ENCODE measurements at regions not wholly inside any gene's neighbourhood (a gene's known extent, or its start where the extent isn't known, plus 50 kb on each side); places are given as distances from the start of the nearest gene placed in this dataset.

DNA sequence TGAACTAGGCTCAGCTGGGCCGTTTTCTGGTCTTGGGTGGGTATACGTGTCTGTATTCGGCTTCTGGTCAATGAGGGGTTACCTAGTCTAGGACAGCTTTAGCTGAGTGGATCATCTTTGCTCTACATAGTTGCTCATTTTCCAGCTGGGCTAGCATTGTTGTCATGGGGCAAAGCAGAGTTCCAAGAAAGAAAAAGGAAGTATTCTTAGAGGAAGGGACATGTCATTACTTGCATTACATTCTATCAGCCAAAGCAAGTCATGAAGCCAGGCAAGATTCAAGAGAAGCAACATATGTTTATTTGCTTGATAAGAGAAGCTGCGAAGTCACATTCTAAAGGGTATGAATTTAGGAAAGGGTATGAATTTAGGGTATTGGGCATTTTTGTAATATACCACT, 396.5 kb downstream of the ZNF608 start:
- Histone ChIP-seq H3K4me3 (ENCODE audit: low read length in 3 of 3) (no peak overlapping the region), H3K4me1 (ENCODE audit: control insufficient read depth in 3 of 3, insufficient read depth in 3 of 3, low read length in 3 of 3) (no peaks in the 10 kb centered on the region), H3K9ac (ENCODE audit: low read depth in 1 of 3, low read length in 3 of 3) (no peak overlapping the region), H3K27ac (ENCODE audit: low read depth, low read length) (no peak overlapping the region), H3K27me3 (ENCODE audit: control insufficient read depth in 3 of 3, insufficient read depth in 3 of 3, low read length in 3 of 3) (no peaks in the 10 kb centered on the region), H3K9me3 (ENCODE audit: control insufficient read depth in 3 of 3, low read length in 3 of 3) (no peaks in the 10 kb centered on the region), H3K36me3 (ENCODE audit: control insufficient read depth in 3 of 3, insufficient read depth in 3 of 3, low read length in 3 of 3) (no peaks in the 10 kb centered on the region)

DNA sequence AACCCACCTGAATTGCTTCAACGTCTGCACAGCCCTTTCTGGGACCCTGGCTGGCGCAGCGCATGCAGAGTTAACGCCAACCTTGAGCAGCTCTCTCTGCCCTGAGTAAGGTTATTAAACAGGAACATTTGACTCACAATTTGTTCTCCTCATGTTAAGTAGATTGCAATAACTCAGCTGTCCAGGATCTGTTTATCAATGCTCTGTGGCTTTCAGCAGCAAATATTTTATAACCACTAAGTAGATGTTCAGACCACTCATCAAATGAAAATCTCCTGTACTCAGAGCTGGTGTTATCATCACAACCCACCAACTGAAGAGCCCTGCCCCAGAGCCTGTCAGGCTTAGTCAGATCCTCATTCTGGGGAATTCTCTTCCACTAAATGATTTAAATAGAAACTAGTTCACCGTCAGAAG, 403.0 kb downstream of the ZNF608 start:
- Histone ChIP-seq H3K4me1 (ENCODE audit: control insufficient read depth in 3 of 3, insufficient read depth in 3 of 3, low read length in 3 of 3) (peaks cover 2 to 10% (median 5%) of the 10 kb centered on the region in 3 donors), H3K27ac (ENCODE audit: low read depth, low read length) (no peak overlapping the region), H3K36me3 (ENCODE audit: control insufficient read depth in 3 of 3, insufficient read depth in 3 of 3, low read length in 3 of 3) (no peaks in the 10 kb centered on the region), H3K9me3 (ENCODE audit: control insufficient read depth in 3 of 3, low read length in 3 of 3) (no peaks in the 10 kb centered on the region), H3K9ac (ENCODE audit: low read depth in 1 of 3, low read length in 3 of 3) (no peak overlapping the region), H3K27me3 (ENCODE audit: control insufficient read depth in 3 of 3, insufficient read depth in 3 of 3, low read length in 3 of 3) (no peaks in the 10 kb centered on the region), H3K4me3 (ENCODE audit: low read length in 3 of 3) (no peak overlapping the region)

DNA sequence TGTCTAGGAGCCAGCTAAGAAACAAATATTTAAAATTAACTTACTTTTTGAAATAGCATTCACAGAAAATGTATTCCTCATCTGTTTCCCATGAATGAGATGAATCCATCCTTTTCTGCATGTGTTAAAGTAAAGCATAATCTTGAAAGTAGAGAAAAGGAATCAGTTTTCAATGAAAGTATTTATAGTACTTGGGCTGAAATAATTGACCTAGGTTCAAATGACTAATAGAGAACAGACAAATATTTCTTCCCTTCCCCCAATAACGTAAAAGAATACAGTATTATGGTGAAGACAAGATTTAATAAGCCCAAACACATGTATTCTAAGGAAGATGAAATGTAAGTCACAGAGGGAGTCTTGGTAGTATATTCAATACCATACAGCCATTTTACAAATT, 403.5 kb downstream of the ZNF608 start:
- H3K27ac ChIP-seq (ENCODE audit: low read depth, low read length) = no peak overlapping the region
- H3K4me1 ChIP-seq (ENCODE audit: control insufficient read depth in 3 of 3, insufficient read depth in 3 of 3, low read length in 3 of 3) = peaks cover 2 to 10% (median 5%) of the 10 kb centered on the region in 3 donors
- no peak overlapping the region for H3K9ac ChIP-seq (ENCODE audit: low read depth in 1 of 3, low read length in 3 of 3)
- no peaks in the 10 kb centered on the region for H3K9me3 ChIP-seq (ENCODE audit: control insufficient read depth in 3 of 3, low read length in 3 of 3)
- no peaks in the 10 kb centered on the region for H3K27me3 ChIP-seq (ENCODE audit: control insufficient read depth in 3 of 3, insufficient read depth in 3 of 3, low read length in 3 of 3)
- no peaks in the 10 kb centered on the region for H3K36me3 ChIP-seq (ENCODE audit: control insufficient read depth in 3 of 3, insufficient read depth in 3 of 3, low read length in 3 of 3)
- no peak overlapping the region for H3K4me3 ChIP-seq (ENCODE audit: low read length in 3 of 3)

GRCh38 chr5:124342584-124342983, 403.9 kb downstream of the ZNF608 start:
- H3K9me3 ChIP-seq (ENCODE audit: control insufficient read depth in 3 of 3, low read length in 3 of 3) = no peaks in the 10 kb centered on the region
- no peaks in the 10 kb centered on the region for H3K27me3 ChIP-seq (ENCODE audit: control insufficient read depth in 3 of 3, insufficient read depth in 3 of 3, low read length in 3 of 3)
- no peak overlapping the region for H3K27ac ChIP-seq (ENCODE audit: low read depth, low read length)

GRCh38 chr5:124342027-124342471, 404.4 kb downstream of the ZNF608 start:
- Histone ChIP-seq H3K36me3 (ENCODE audit: control insufficient read depth in 3 of 3, insufficient read depth in 3 of 3, low read length in 3 of 3) (no peaks in the 10 kb centered on the region), H3K4me3 (ENCODE audit: low read length in 3 of 3) (peak overlapping the region in 1 of 3 donors; percentile 32), H3K9ac (ENCODE audit: low read depth in 1 of 3, low read length in 3 of 3) (no peak overlapping the region), H3K27ac (ENCODE audit: low read depth, low read length) (no peak overlapping the region), H3K9me3 (ENCODE audit: control insufficient read depth in 3 of 3, low read length in 3 of 3) (no peaks in the 10 kb centered on the region), H3K4me1 (ENCODE audit: control insufficient read depth in 3 of 3, insufficient read depth in 3 of 3, low read length in 3 of 3) (peaks cover 2 to 10% (median 5%) of the 10 kb centered on the region in 3 donors), H3K27me3 (ENCODE audit: control insufficient read depth in 3 of 3, insufficient read depth in 3 of 3, low read length in 3 of 3) (no peaks in the 10 kb centered on the region)

More at GRCh38 chr5:124342584-124342983, 403.9 kb downstream of the ZNF608 start:
- Histone ChIP-seq H3K4me1 (ENCODE audit: control insufficient read depth in 3 of 3, insufficient read depth in 3 of 3, low read length in 3 of 3) (peaks cover 2 to 10% (median 5%) of the 10 kb centered on the region in 3 donors), H3K9ac (ENCODE audit: low read depth in 1 of 3, low read length in 3 of 3) (no peak overlapping the region), H3K36me3 (ENCODE audit: control insufficient read depth in 3 of 3, insufficient read depth in 3 of 3, low read length in 3 of 3) (no peaks in the 10 kb centered on the region), H3K4me3 (ENCODE audit: low read length in 3 of 3) (no peak overlapping the region)

DNA sequence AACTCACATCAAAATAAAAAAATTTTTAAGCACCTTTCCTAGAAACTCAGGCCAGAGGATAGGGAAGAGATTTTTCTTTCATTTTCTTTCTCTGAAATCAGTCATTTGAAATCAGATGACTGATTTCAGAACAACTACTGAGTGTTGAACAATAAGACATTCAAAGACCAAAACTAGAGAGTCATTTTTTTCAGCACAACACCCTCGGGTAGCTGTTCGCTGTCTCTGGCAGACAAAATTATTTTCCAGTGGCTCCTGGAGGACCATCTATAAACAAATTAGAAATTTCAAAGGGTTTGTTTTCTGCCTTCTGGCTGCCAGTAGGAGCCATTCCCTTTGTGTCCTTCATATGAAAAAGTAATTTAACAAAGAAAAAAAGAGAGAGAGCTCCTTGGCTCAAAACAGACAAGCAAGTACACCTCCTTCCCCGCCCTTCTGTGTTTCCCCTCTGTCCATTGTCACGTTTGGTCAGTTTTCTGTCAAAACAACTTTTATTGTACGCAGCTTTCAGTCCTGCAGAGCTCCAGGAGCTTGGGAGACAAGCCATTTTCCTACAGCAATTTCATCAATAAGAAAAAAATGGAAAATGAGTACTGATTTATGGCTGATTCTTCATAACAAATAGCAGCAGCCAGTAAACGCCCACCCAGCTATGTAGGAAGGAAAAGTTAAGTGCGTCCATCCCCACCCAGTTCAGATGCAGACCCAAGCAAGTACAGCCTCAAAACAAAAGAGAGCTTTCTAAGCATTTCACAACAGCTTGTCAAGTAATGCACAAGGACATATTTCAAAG, 405.2 kb downstream of the ZNF608 start:
- no peak overlapping the region for H3K9ac ChIP-seq (ENCODE audit: low read depth in 1 of 3, low read length in 3 of 3)
- no peaks in the 10 kb centered on the region for H3K9me3 ChIP-seq (ENCODE audit: control insufficient read depth in 3 of 3, low read length in 3 of 3)
- H3K36me3 ChIP-seq (ENCODE audit: control insufficient read depth in 3 of 3, insufficient read depth in 3 of 3, low read length in 3 of 3) = no peaks in the 10 kb centered on the region
- H3K4me3 ChIP-seq (ENCODE audit: low read length in 3 of 3) = no peak overlapping the region
- H3K4me1 ChIP-seq (ENCODE audit: control insufficient read depth in 3 of 3, insufficient read depth in 3 of 3, low read length in 3 of 3) = peaks cover 2 to 10% (median 5%) of the 10 kb centered on the region in 3 donors
- H3K27ac ChIP-seq (ENCODE audit: low read depth, low read length) = no peak overlapping the region
- no peaks in the 10 kb centered on the region for H3K27me3 ChIP-seq (ENCODE audit: control insufficient read depth in 3 of 3, insufficient read depth in 3 of 3, low read length in 3 of 3)

DNA sequence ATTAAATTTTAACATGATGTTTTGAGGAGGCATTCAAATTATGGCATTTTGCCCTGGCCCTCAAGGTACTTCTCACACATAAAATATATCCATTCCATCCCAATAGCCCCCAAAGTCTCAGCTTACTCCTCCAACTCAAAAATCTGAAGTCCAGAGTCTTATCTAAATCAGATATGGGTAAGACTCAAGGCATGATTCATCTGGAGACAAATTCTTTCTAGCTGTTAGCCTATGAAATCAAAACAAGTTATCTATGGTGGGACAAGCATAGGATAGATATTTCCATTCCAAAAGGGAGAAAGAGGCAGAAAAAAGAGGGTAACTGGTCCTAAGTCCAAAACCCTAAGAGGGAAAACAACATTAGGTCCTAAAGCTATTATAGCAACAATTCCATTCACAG, 408.4 kb downstream of the ZNF608 start:
- Histone ChIP-seq H3K9me3 (ENCODE audit: control insufficient read depth in 3 of 3, low read length in 3 of 3) (no peaks in the 10 kb centered on the region), H3K9ac (ENCODE audit: low read depth in 1 of 3, low read length in 3 of 3) (no peak overlapping the region), H3K36me3 (ENCODE audit: control insufficient read depth in 3 of 3, insufficient read depth in 3 of 3, low read length in 3 of 3) (no peaks in the 10 kb centered on the region)

GRCh38 chr5:124333298-124333979, 413.0 kb downstream of the ZNF608 start:
- no peak overlapping the region for H3K9ac ChIP-seq (ENCODE audit: low read depth in 1 of 3, low read length in 3 of 3)
- no peaks in the 10 kb centered on the region for H3K36me3 ChIP-seq (ENCODE audit: control insufficient read depth in 3 of 3, insufficient read depth in 3 of 3, low read length in 3 of 3)
- H3K27ac ChIP-seq (ENCODE audit: low read depth, low read length) = no peak overlapping the region
- H3K4me1 ChIP-seq (ENCODE audit: control insufficient read depth in 3 of 3, insufficient read depth in 3 of 3, low read length in 3 of 3) = no peaks in the 10 kb centered on the region
- no peaks in the 10 kb centered on the region for H3K9me3 ChIP-seq (ENCODE audit: control insufficient read depth in 3 of 3, low read length in 3 of 3)
- no peaks in the 10 kb centered on the region for H3K27me3 ChIP-seq (ENCODE audit: control insufficient read depth in 3 of 3, insufficient read depth in 3 of 3, low read length in 3 of 3)
- no peak overlapping the region for H3K4me3 ChIP-seq (ENCODE audit: low read length in 3 of 3)

More for the DNA sequence above, 408.4 kb downstream of the ZNF608 start:
- no peaks in the 10 kb centered on the region for H3K27me3 ChIP-seq (ENCODE audit: control insufficient read depth in 3 of 3, insufficient read depth in 3 of 3, low read length in 3 of 3)
- no peak overlapping the region for H3K4me3 ChIP-seq (ENCODE audit: low read length in 3 of 3)
- H3K27ac ChIP-seq (ENCODE audit: low read depth, low read length) = no peak overlapping the region
- H3K4me1 ChIP-seq (ENCODE audit: control insufficient read depth in 3 of 3, insufficient read depth in 3 of 3, low read length in 3 of 3) = peaks cover 2 to 10% (median 5%) of the 10 kb centered on the region in 3 donors

- no peaks in the 10 kb centered on the region for H3K27me3 ChIP-seq (ENCODE audit: control insufficient read depth in 3 of 3, insufficient read depth in 3 of 3, low read length in 3 of 3)
- H3K4me3 ChIP-seq (ENCODE audit: low read length in 3 of 3) = no peak overlapping the region
- H3K27ac ChIP-seq (ENCODE audit: low read depth, low read length) = no peak overlapping the region
- no peaks in the 10 kb centered on the region for H3K36me3 ChIP-seq (ENCODE audit: control insufficient read depth in 3 of 3, insufficient read depth in 3 of 3, low read length in 3 of 3)
- H3K9me3 ChIP-seq (ENCODE audit: control insufficient read depth in 3 of 3, low read length in 3 of 3) = no peaks in the 10 kb centered on the region
- no peaks in the 10 kb centered on the region for H3K4me1 ChIP-seq (ENCODE audit: control insufficient read depth in 3 of 3, insufficient read depth in 3 of 3, low read length in 3 of 3)
- no peak overlapping the region for H3K9ac ChIP-seq (ENCODE audit: low read depth in 1 of 3, low read length in 3 of 3)
Observed at GRCh38 chr5:124332273-124332672, 414.2 kb downstream of the ZNF608 start.

DNA sequence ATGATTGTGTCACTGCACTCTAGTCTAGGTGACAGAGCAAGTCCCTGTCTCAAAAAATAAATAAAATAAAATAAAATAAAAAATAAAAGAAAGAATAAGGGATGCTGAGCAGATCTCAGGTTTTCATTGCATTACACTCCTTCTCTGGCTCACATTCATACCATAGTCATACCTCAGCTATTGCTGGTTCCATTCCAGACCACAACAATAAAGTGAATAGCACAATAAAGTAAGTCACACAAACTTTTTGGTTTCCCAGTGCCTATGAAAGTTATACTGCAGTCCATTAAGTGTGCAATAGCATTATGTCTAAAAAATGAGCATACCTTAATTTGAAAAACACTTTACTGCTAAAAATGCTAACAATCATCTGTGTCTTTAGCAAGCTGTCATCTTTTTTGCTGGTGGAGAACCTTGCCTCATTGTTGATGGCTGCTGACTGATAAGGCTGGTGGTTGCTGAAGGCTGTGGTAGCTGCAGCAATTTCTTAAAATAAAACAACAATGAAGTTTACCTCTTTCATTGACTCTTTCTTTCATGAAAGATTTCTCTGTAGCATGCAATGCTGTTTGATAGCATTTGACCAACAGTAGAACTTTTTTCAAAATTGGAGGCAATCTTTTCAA, 415.7 kb downstream of the ZNF608 start:
- Histone ChIP-seq H3K4me1 (ENCODE audit: control insufficient read depth in 3 of 3, insufficient read depth in 3 of 3, low read length in 3 of 3) (no peaks in the 10 kb centered on the region), H3K27me3 (ENCODE audit: control insufficient read depth in 3 of 3, insufficient read depth in 3 of 3, low read length in 3 of 3) (no peaks in the 10 kb centered on the region), H3K4me3 (ENCODE audit: low read length in 3 of 3) (no peak overlapping the region), H3K9me3 (ENCODE audit: control insufficient read depth in 3 of 3, low read length in 3 of 3) (no peaks in the 10 kb centered on the region), H3K27ac (ENCODE audit: low read depth, low read length) (no peak overlapping the region), H3K9ac (ENCODE audit: low read depth in 1 of 3, low read length in 3 of 3) (no peak overlapping the region), H3K36me3 (ENCODE audit: control insufficient read depth in 3 of 3, insufficient read depth in 3 of 3, low read length in 3 of 3) (no peaks in the 10 kb centered on the region)
